Heart left ventricle (tissue), 16 donors: ENCODE measurements at regions not wholly inside any gene's neighbourhood (a gene's known extent, or its start where the extent isn't known, plus 50 kb on each side); places are given as distances from the start of the nearest gene placed in this dataset.
"Not testable (repeated sequence)": the region's sequence is repeated elsewhere in the genome, so short reads cannot be mapped to it uniquely, and the experiment has no call there.

ENCODE experiments used
- ATAC-seq, 4 donors: fragments of 200-7000 bp; cut with Tn5 transposase; one replicate each; pipeline ENCODE4 v1.9.1; 2020 to 2022; ENCODE audit warnings: moderate library complexity in 4 of 4, mild to moderate bottlenecking in 3 of 4, moderate number of reproducible peaks in 1 of 4
- DNase-seq, 5 donors: peaks; one replicate each; pipeline ENCODE4 v3.0.0-alpha.2; 2020
- H3K27ac ChIP-seq, 12 donors: fragments of 200-600 bp; sonication (generic) in 4 of 12; one replicate each; pipeline versions ENCODE4 v1.5.0 to v1.8.0; 2016 to 2022; ENCODE audit warnings: mild to moderate bottlenecking in 2 of 12
- H3K27me3 ChIP-seq, 9 donors: fragments of 200-600 bp; sonication (generic) in 2 of 9; one replicate each; pipeline versions ENCODE4 v1.5.1 to v1.8.0; 2016 to 2022; ENCODE audit warnings: mild to moderate bottlenecking in 3 of 9
- H3K36me3 ChIP-seq, 9 donors: fragments of 200-600 bp; sonication (generic) in 2 of 9; one replicate each; pipeline versions ENCODE4 v1.5.0 to v1.8.0; 2018 to 2022; ENCODE audit warnings: mild to moderate bottlenecking in 2 of 9
- H3K4me1 ChIP-seq, 12 donors: fragments of 200-600 bp; sonication (generic) in 4 of 12; one replicate each; pipeline versions ENCODE4 v1.5.0 to v1.8.0; 2016 to 2022; ENCODE audit warnings: mild to moderate bottlenecking in 3 of 12
- H3K4me3 ChIP-seq, 12 donors: fragments of 200-600 bp; sonication (generic) in 4 of 12; one replicate each; pipeline versions ENCODE4 v1.5.0 to v1.8.0; 2017 to 2022; ENCODE audit warnings: mild to moderate bottlenecking in 9 of 12, moderate library complexity in 4 of 12
- H3K9me3 ChIP-seq, 12 donors: fragments of 200-600 bp; sonication (generic) in 4 of 12; one replicate each; pipeline versions ENCODE4 v1.5.0 to v1.8.0; 2016 to 2022; ENCODE audit warnings: mild to moderate bottlenecking in 1 of 12
- WGBS, 4 donors: extraction: QIAGEN DNeasy Blood & Tissue Kit in 2 of 4; methylation state at CpG; one replicate each; pipeline versions ENCODE4 v1.1.5 to v1.1.7; 2013 to 2018; 5-methylcytosine and 5-hydroxymethylcytosine counted together
- intact Hi-C, 10 donors: fragments of 100-400 bp; cut with DNase I; formaldehyde crosslinking; loops; one replicate each; pipeline versions ENCODE4 v1.11.1 to v1.14.2; 2022
- TF ChIP-seq, protein P1 (sequence below), 12 donors: fragments of 200-600 bp; sonication (generic) in 4 of 12; IDR thresholded peaks; one replicate each; pipeline versions ENCODE4 v1.5.0 to v1.8.0; 2018 to 2022; ENCODE audit warnings: antibody characterized with exemption in 12 of 12, mild to moderate bottlenecking in 5 of 12
- donor health status: ischemic (EF 13 %, LVEDD 7.1; RV severe dilation, severe dysfunction).
- donor health status: healthy with polysubstance abuse.
- donor health status: DM: no; HTN: yes; CAD: no.
- donor health status: DM: no; HTN: no; CAD: no.
- donor health status: ischemic (EF 25% LVEDD 6.9; RV normal size, moderate dysfunction).
- donor health status: ischemic (EF 25% LVEDD 5.7; RV mildly dilated, moderate dysfunction).
- donor health status: healthy.
- donor health status: DM: yes; HTN: yes; CAD: no.
- donor health status: ischemic (EF 35%, LVEDD 5.7; RV mildly dilated, moderate dysfunction).
- donor health status: nonischemic (EF 11% LVEDD 7.7; RV severe dilation, severe dysfunction).
- donor health status: DM: yes; HTN: yes; CAD: no.
- donor health status: PGD.
- donor health status: ischemic (EF 29% LVEDD 5.4; RV normal size, mild dysfunction).
- donor health status: nonischemic (EF 23%, LVEDD 6.1; RV moderate dilation, normal function).

DNA sequence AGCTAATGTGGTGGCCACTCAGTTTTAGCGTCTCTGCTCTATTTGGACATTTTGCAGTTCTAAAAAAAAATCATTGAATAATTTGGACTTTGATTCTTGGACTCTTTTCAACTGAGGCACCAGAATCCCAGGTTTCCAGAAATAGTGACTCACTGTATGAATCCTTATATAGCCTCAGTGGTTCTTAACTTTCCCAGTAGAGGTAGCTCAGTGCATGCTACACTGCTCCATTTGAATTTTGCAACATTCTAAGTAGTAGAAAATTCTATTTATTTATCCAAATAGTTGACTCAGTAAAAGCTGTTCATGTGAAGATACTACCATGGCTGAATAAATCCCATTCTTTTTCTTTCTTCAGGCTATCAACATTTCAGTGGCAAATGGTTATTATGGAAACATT is 1544.0 kb downstream of the RPIA start:
- H3K4me1 ChIP-seq, intact Hi-C loops, DNase-seq, H3K27ac ChIP-seq, H3K4me3 ChIP-seq, H3K9me3 ChIP-seq, H3K27me3 ChIP-seq, ATAC-seq, H3K36me3 ChIP-seq: not testable (repeated sequence)
- 42 to 78% (median 70%) methylated on average over 1 of the region's 1 CpG; no CpG with 5 or more reads in 1 of the 4 donors for WGBS, 4 donors

DNA sequence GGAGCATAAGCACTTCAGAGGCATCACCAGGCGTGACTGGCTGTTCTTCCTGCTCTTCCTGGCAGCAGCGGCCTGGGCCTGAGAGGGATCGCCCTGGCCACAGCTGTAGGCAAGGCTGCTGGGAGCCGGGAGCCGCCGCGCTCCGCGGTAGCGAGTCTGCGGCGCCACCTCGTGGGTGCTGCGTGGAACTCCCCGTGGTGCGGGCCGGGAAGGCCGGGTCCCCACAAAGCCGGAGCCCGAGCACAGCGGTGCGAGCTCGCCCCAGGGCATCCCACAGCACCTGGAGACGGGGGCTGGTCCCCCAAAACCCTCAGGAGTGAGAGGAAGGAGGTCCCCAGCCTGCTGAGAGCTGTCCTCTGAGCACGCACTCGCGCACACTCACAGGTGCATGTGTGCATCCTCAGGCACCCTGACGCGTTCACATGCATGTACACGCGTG is 1546.5 kb downstream of the RPIA start:
- DNase-seq = peak; percentile 23 to 80 (median 73)
- H3K4me3 ChIP-seq, H3K4me1 ChIP-seq, intact Hi-C loops, H3K27ac ChIP-seq, H3K27me3 ChIP-seq, H3K36me3 ChIP-seq, ATAC-seq, H3K9me3 ChIP-seq: not testable (repeated sequence)
- WGBS, 4 donors = 27 to 40% (median 34%) methylated on average over 20 to 31 of the region's 31 CpGs
- TF ChIP-seq, protein P1, sequence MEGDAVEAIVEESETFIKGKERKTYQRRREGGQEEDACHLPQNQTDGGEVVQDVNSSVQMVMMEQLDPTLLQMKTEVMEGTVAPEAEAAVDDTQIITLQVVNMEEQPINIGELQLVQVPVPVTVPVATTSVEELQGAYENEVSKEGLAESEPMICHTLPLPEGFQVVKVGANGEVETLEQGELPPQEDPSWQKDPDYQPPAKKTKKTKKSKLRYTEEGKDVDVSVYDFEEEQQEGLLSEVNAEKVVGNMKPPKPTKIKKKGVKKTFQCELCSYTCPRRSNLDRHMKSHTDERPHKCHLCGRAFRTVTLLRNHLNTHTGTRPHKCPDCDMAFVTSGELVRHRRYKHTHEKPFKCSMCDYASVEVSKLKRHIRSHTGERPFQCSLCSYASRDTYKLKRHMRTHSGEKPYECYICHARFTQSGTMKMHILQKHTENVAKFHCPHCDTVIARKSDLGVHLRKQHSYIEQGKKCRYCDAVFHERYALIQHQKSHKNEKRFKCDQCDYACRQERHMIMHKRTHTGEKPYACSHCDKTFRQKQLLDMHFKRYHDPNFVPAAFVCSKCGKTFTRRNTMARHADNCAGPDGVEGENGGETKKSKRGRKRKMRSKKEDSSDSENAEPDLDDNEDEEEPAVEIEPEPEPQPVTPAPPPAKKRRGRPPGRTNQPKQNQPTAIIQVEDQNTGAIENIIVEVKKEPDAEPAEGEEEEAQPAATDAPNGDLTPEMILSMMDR (IDR thresholded peaks at IDR 0.05) = peak; percentile 9 to 50 (median 25)

DNA sequence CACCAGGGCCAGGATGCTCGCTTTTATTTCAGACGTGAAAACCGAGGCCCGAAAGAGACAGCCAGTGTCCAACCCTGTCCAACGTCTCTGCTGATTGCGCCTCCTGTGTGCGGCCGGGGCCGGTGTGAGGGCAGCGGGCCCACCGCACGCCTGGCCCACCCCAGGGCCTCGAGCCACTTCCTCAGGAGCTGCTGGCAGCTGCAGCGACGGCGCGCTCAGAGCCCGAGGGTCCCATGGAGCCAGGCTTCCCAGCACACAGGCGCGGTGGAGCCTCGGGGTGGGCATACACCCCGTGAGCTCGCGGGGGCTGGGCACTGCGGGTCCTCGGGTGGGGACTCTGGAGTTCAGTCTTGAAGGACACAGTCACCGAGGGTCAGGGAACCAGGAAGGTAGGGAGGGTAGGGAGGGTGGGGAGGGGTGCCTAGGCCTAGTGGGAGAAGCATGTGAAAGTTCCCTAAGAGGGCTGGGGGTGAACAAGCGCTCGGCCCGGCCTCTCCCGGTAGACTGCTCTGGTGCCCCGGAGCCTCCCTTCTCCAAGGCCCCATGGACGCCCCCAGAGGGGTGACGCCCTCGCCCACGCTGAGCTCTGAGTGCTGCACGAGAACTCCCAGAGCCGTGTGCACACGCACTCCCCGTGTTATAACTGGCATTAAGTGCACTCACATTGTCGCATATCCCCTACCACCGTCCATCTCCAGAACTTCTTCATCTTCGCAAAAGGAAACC is 1547.2 kb downstream of the RPIA start:
- DNase-seq, H3K27me3 ChIP-seq, ATAC-seq, H3K4me1 ChIP-seq, H3K36me3 ChIP-seq, intact Hi-C loops, H3K9me3 ChIP-seq, H3K4me3 ChIP-seq, H3K27ac ChIP-seq: not testable (repeated sequence)
- 86 to 92% (median 89%) methylated on average over 35 to 43 of the region's 43 CpGs for WGBS, 4 donors

DNA sequence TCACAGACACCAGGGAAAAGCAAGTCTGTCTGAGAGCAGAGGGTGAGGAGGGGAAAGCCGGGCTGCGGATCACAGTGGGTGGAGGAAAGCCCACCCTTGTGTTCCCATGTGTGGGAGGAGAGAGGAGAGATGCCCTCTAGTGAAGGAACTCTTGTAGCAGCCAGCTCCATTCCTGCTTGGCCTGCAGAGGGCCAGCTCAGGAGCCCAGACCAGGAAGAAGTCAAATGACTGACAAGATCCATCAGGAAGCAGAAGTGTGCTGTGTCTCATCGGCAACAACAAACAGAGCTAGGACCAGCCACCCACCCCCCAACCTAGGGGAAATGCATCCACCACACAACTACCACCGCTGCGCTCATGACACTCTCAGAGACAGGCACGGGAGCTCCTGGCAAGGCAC is 1548.3 kb downstream of the RPIA start:
- H3K9me3 ChIP-seq, intact Hi-C loops, H3K36me3 ChIP-seq, H3K27ac ChIP-seq, ATAC-seq, DNase-seq, H3K27me3 ChIP-seq, H3K4me3 ChIP-seq, H3K4me1 ChIP-seq: not testable (repeated sequence)
- 54 to 67% (median 61%) methylated on average over 2 to 6 of the region's 6 CpGs for WGBS, 4 donors

DNA sequence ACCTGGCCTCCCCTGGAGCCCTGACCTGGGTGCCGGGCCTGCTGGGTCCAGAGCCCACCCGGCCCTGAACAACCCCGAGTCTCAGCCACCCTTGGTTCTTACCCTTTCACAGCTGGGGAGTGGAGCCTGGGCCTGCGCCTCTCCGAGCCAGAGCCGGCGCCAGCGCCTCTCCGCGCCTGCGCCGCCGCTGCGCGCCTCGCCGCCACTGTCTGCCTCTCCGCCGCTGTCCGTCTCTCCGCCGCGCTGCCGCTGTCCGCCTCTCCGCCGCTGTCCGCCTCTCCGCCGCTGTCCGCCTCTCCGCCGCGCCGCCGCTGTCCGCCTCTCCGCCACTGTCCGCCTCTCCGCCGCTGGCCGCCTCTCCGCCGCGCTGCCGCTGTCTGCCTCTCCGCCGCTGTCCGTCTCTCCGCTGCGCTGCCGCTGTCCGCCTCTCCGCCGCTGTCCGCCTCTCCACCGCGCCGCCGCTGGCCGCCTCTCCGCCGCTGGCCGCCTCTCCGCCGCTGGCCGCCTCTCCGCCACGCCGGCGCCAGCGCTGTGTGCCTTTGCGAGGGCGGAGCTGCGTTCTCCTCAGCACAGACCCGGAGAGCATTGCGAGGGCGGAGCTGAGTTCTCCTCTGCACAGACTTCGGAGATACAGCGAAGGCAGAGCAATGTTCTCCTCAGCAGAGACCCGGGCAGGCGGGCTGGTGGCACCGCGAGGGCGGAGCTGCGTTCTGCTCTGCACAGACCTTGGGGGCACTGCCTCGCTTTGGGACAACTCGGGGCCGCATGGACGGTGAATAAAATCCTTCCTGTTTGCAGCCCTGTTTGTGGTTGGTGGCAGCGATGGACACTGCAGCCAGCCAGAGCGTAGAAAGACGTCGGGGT is 1553.7 kb downstream of the RPIA start:
- H3K27ac ChIP-seq, H3K36me3 ChIP-seq, ATAC-seq, H3K9me3 ChIP-seq, H3K27me3 ChIP-seq, H3K4me1 ChIP-seq, intact Hi-C loops, DNase-seq: not testable (repeated sequence)
- 64 to 86% (median 78%) methylated on average over 62 to 94 of the region's 94 CpGs for WGBS, 4 donors
- H3K4me3 ChIP-seq = peak overlapping the region in 2 of 12 donors; percentile 4 to 26

DNA sequence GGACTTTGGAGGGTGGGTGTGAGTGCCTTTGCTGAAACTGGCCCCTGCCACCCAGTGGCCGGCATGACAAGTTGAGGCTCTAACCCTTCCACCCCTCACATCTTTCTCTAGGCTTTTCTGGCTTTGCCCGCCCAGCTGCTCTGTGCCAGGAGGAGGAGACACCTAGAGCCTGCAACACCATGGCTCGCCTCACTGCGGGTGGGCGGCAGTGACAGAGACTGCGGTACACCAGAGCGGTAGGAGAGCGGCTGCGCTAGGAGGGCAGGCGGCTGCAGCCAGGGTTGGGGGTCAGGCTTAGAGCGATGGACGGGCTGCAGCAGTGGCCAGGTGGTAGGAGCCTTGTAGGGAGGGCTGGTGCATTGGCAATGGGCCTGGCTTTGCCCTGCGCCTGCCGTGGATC is 1556.9 kb downstream of the RPIA start:
- ATAC-seq, H3K4me3 ChIP-seq, H3K27ac ChIP-seq, DNase-seq, intact Hi-C loops, H3K9me3 ChIP-seq, H3K4me1 ChIP-seq, H3K36me3 ChIP-seq, H3K27me3 ChIP-seq: not testable (repeated sequence)
- 93 to 97% (median 95%) methylated on average over 9 to 10 of the region's 14 CpGs; no CpG with 5 or more reads in 1 of the 4 donors for WGBS, 4 donors

DNA sequence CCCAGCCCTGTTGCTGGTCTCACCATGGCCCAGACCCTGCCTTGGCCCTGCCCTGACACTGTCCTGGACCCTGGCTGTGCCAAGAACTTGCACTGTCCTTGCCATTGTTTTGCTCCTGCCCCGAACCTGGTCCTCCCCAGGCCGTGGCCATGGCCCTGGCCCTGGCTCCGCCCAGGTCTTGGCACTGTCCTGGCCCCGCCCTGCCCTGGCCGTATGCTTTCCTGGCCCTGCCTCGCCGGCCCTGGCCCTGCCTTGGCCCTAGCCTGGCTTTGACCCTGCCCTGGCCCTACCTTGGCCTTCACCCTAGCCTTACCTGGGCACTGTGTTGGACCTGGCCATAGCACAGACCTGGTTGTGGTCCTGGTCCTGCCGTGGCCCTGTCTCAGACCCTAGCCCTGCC is 1558.9 kb downstream of the RPIA start:
- WGBS, 4 donors = 65 to 94% (median 69%) methylated on average over 7 to 8 of the region's 8 CpGs
- H3K4me3 ChIP-seq, H3K9me3 ChIP-seq, H3K27ac ChIP-seq, H3K27me3 ChIP-seq, intact Hi-C loops, H3K36me3 ChIP-seq, ATAC-seq, H3K4me1 ChIP-seq, DNase-seq: not testable (repeated sequence)

DNA sequence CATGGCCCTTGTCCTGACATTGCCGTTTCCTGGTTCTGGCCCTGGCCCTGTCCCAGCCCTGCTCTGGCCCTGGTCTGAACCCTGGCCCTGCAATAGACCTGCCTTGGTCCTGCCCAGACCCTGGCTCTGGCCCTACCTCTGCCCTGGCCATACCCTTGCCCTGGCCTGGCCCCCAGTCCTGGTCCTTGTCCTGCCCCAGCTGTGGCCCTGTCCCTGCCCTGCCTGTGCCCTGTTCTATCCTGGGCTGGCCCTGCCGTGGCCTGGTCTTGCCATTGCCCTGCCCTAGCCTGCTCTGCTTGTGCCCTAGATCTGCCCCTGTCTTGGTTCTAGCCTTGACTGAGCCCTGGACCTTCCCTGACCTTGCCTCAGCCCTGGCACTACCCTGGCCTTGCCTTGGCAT is 1560.1 kb downstream of the RPIA start:
- ATAC-seq, H3K9me3 ChIP-seq, H3K27me3 ChIP-seq, H3K4me1 ChIP-seq, H3K36me3 ChIP-seq, H3K4me3 ChIP-seq, intact Hi-C loops, H3K27ac ChIP-seq, DNase-seq: not testable (repeated sequence)
- 79 to 94% (median 87%) methylated on average over 2 of the region's 2 CpGs for WGBS, 4 donors

DNA sequence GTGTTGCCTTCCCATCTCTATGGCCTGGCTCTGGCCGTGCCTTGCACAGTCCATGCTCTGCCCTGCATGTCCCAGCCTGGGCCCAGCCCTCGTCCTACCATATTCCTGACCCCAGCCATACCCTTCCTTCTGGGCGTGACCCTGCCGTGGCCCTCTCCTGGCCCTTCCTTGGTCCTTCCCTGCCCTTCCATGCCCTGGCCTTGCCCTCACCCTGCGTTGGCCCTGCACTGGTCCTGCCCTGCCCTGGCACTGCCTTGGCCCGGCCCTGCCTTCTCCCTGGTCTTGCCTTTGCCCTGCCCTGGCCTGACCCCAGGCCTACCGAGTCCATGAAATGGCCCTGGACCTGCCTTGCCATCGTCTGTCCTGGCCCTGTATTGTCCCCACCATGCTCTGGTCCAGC is 1561.8 kb downstream of the RPIA start:
- 74 to 78% (median 77%) methylated on average over 8 of the region's 8 CpGs for WGBS, 4 donors
- H3K4me3 ChIP-seq, H3K27ac ChIP-seq, ATAC-seq, H3K27me3 ChIP-seq, H3K9me3 ChIP-seq, intact Hi-C loops, DNase-seq, H3K4me1 ChIP-seq, H3K36me3 ChIP-seq: not testable (repeated sequence)

DNA sequence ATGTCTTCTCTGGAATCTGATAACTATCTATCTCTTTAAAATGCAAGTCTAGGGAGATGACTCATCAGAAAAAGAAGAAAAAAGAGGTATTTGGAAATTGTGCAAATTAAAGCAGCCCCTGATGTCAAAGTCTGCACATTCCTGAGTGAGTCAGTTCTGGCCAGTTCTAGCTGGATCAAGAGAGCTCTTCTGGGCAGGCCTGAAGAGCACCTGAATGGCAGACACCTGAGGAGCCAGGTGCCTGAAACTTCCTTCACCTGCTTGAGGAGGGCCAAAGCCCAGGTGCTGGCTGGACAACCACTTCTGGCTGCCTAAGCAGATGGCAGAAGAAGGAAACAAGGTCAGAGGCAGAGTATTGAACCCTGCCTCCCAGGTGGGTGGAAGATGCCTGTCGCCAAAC is 1575.4 kb downstream of the RPIA start:
- H3K27ac ChIP-seq, DNase-seq, H3K27me3 ChIP-seq, intact Hi-C loops, H3K9me3 ChIP-seq, H3K36me3 ChIP-seq, H3K4me3 ChIP-seq, H3K4me1 ChIP-seq, ATAC-seq: not testable (repeated sequence)
- 88 to 100% (median 88%) methylated on average over 1 of the region's 1 CpG for WGBS, 4 donors
